HG02623 (cell line): ENCODE measurements at regions not wholly inside any gene's neighbourhood (a gene's known extent, or its start where the extent isn't known, plus 50 kb on each side); places are given as distances from the start of the nearest gene placed in this dataset.
"Not testable (repeated sequence)": the region's sequence is repeated elsewhere in the genome, so short reads cannot be mapped to it uniquely, and the experiment has no call there.

Experiments
- ATAC-seq: cut with Tn5 transposase; IDR thresholded peaks from one replicate; pipeline ENCODE4 v1.9.1; 2021; ENCODE audit warnings: moderate library complexity; ENCODE audit not compliant: unreplicated experiment

DNA sequence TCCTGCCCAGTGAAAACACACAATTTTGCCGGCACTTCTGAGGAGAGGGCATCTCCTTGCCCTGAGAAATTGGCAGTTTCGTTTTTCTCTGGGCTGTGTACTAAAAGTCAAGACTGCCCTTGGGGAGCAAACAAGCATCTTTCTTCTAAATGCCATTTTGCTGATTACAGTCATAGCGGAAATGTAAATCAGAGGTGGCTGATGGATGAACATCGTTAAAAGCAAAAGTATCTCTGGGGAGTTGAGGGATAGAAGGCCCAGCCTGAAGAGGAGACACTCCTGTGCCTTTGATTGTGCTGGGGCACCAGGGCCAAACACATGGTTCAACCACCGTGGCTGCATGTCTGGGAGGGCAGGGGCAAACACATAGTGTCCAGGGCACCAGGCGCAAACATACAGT lies 49.8 kb downstream of the ABCC12 start:
- no peak for ATAC-seq

DNA sequence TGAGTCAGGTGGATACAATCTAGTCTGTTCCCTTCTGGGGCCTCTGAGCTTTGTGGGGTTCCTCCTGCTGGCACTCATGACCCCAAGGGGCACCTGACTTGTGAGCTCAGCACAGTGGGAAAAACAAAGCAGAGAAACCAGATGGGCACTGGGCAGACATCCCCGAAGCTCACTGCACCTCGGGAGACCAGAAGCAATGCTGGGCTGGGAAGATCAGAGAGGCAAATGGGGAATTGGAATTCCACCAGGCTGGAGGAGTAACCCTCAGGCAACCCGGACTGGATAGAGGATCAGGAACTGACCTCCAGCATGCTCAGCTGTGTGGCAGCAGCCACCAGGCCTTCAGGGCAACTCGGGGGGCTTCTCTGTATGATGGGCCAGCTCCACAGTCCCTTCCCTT lies 50.3 kb downstream of the ABCC12 start:
- ATAC-seq: no peak

DNA sequence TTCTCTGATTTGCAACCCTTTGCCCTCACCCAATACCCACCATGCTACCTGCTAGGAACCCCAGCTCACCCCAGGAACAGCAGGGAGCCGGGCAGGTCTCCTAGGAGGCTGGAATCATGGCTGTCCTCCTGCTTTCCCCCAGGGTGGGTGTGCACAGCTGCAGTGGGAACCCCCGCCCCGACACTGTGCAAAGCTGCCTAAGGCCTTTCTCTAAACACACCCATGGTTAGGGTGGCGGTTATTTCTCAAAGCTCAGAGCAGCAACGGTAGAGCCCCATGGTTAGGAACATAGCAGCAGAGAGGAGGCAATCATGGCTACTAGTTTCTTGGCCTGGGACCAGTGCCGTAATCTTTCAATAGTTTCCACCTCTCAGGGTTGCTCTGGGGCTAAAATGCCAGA lies 52.2 kb downstream of the ABCC12 start:
- ATAC-seq: no peak

DNA sequence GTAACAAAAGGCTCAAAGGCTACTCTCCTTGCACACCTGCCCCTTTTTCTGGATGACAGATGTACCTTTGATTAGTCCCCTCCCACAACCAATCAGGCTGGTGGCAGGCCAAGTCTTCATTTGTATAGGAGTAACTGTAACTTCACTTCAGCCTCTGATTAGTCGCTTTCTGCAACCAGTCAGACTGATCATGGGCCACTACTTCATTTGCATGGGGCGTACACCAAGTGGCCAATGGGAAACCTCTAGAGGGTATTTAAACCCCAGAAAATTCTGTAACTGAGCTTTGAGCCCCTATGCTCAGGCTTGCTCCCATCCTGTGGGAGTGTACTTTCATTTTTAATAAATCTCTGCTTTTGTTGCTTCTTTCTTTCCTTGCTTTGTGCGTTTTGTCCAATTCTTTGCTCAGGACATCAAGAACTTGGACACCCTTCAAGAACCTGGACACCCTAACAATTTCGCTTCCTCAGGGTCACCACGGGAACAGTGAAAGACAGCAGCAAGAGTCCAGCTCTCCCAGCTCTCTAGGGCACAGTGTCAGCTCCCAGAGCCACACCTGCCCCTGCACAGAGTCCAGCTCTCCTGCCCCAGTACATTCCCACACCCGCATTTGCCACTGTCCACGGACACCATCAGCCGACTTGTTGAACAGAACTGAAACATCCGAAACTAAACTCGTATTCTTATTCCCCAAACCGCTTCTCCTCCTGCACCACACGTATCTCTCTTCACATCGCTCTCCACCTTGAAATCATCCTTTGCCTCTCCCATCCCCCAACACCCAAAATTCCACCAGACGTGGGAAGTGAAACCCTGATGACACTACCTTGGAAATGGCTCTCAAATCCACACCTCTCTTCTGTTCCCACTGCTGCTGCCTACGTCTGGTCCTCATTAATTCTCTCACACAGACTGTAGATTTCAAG lies 53.4 kb downstream of the ABCC12 start:
- ATAC-seq: no peak

DNA sequence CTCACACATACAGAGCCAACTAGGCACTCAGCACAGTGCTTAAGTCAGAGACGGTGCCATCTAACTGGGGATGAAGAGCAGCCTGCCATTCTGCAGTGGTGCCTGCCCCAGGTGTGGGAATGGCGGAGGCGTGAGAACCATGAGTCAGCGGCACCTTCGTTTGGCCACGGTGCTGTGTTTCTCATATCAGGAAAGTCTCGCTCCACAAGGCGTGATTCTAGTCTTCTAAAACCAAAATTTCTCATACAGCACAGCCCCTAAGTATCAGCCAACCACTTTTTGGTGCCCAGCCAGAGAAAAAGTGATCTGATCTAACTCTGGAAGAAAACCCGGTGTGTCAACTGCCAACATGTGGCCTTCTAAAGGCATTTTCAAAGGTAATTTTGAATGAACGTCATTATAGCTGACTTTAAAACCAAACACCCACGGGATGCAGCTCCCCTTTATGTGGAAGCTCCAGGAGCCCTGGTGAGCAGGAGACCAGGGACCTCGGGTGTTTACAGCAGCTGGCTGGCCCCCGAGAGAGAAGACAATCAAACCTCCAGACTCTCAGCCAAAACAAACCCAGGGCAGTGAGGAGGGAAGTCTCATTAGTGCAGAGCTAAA lies 54.6 kb downstream of the ABCC12 start:
- ATAC-seq: no peak

DNA sequence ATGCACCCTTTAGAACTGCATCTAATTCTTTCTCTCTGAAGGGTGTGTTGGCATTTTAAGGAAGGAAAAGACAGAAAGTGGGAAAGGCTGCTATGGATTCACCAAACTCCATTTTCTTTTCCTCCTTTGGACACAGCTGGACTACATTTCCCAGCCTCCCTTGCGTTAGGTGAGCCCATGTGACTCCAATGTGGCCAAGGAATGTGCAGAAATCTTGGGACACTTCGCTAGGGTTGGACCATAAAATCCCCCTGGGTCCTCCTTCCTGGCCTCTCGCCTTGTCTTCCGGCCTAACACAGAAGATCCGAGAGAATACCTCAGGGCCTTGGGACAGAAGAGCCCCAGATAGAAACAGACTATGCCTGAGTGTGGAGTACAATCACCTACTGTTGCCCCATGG lies 56.3 kb downstream of the ABCC12 start:
- ATAC-seq: no peak

DNA sequence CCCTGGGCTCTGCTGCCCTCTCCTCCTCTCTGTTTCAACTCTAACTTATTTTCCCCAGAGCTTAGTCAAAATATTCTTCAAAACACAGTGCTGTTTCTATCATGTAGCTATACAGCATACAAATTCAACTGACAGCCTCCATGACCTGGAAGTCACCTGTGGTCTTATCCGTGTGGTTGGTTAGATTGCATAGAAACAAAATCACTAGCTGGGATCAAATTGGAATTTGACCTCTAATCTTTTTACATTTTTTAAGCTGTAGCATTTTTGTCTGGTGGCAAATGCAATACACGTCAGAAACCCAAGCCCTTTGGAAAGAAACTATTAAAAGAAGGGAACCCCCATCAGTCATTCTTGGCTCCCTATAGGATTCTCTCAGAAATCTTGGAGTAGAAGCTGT lies 57.3 kb downstream of the ABCC12 start:
- ATAC-seq: no peak

DNA sequence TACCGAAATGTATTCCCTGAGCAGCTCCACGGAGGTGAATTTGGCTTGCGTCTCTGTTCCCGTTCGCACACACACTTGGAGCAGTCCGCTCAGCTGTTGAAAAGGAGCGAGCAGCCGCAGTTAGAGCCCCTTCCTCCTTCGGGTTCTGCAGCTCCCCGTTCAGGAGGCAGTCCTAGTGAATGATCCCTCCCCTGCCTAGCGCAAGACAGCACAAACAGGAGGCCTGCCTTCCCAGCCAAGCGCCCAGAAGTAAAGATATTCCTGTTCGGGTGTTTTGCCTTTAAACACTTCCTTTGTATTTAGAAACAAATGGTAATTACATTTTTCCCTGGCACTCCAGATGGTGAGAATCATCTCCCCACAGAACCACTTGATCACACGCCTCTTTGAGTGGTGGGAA lies 64.7 kb downstream of the ABCC12 start:
- no peak for ATAC-seq

DNA sequence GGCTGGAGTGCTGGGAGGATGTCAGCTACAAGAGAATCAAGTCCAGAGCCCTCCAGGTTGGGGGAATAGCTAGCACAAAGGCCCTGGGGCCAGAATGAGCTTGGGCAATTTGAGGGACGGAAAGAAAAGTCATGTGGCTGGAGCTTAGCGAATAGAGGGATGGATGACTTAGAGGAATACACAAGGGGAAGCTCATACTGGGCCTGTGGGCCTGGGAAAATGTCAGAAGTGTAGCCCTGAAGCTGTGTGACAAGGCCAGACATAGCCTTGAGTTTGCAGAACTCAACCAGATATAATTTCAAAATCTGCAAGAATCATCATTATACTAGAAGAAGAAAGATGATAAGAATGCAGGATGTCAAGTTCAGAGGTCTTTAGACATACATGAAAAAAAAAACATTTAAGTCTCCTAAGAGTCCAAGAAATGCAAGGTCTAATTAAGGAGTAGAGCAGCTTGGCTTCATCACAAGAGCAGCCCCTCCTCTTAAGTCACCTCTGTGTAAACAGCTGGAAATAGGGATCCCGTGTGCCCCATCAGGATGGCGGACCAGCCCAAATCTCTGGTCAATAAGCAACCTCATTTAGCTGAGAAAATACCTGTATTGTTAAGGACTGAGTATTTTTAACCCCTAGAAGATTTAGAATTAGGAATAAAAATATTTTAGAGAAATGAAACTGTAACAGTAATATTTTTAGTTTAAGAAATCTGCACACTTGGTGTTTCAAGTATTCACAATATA lies 66.6 kb downstream of the ABCC12 start:
- ATAC-seq: no peak

DNA sequence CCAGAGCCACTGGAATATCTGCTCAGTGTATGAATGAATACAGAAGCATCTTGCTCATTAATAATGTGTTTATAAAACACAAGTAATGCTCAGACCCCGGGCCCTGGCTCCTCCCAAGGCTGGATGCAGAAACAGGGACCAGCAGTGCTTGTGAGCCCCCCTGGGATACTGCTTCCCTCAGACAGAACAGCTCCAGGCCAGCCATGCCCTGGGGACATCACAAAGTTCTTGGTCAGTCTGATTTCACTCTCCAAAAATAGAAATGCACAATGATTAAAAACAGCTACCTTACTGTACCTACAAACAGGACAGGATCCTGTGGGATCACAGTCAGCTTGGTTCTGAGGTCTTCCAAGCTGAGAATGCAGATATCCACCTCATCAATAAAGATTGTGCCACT lies 68.2 kb downstream of the ABCC12 start:
- ATAC-seq: no peak

DNA sequence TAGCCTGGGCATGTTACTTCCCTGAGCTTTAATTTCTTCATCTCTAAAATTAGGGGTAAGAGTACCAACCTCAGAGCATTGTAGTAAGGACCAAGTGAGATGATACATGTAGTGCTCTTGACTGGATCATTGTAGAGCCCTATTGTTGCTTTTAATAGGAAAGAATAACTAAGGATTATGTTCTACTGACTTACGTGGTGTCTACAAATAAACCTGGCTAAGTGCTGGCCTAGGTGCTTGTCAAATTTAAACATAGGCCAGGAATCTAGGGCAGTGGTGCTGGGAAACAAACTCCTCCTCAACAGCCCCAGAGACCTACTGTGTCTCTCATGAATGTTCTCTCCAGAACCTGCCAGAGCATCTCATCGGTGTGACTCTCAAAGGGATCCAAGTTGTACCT lies 69.4 kb downstream of the ABCC12 start:
- no peak for ATAC-seq

DNA sequence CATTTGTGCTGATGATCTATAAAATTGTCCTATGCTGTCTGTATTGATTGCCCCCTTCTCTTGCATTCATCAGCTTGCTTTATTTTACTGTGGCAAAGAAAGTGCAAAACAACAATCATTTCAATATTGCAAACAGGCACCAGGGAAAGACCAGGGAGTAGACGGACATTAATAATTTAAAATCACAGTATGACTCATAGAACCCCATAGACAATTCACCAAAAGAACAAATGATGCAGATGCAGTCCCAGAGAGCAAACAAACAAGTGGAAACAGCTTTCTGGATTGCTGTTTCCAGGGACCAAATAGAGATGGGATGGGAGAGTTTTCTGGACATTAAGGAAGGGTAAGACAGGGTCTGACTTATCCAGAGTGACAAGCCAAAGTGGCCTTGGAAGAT lies 70.1 kb downstream of the ABCC12 start:
- no peak for ATAC-seq

DNA sequence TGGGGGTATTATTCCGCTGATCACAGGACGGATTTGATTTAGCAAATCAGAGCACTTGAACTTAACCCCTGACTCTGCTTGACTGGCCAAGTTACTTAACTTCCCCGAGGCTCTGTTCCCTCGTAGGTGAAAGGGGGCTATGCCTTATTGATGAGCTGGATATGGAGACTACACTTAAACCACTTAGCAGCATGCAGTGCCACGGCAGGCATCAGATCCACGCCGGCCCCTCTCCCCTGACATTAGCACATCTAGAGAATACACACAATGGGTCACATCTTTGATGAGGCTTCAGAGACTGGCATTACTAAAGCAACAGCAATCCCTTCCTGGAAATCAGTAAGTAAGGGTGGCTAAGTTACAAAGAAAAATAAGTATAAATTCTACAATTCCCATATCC lies 71.0 kb downstream of the ABCC12 start:
- no peak for ATAC-seq

DNA sequence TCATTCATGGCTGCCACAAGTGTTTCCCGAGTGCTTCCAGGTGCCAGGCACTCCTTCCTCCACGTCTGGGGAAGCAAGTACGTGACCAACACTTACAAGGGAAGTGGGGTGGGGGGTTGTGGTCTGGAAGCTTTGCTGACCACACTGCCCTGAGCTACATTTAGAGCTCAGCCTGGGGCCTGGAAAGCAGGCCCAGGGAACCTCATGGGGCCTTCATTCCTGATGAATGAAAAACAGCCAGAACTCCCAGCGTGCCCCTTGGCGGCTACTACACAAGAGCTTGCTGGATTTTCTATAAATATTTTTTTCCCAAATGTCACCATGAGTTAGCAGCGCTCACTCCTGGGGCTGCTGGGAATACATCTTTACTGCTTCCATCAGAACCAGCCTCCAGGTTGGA lies 73.3 kb downstream of the ABCC12 start:
- ATAC-seq: no peak

DNA sequence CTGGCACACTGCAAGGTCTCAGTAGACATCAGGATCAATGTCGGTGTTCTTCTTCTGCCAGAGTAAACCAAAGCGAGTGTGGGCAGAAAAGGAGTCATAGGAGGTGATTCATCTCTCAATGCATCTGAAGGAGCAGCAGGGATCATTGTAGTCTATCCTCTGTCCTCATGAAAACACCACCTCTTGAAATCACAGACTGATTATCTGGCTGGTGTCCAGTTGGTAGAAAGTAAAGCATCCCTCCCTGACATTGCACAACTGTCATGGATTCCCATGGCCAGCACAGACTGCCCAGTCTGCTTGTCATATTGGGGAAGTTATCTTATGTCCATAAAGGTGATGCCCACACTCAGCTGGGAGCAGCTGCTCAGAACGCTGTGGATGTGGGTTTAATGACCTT lies 74.1 kb downstream of the ABCC12 start:
- no peak for ATAC-seq

DNA sequence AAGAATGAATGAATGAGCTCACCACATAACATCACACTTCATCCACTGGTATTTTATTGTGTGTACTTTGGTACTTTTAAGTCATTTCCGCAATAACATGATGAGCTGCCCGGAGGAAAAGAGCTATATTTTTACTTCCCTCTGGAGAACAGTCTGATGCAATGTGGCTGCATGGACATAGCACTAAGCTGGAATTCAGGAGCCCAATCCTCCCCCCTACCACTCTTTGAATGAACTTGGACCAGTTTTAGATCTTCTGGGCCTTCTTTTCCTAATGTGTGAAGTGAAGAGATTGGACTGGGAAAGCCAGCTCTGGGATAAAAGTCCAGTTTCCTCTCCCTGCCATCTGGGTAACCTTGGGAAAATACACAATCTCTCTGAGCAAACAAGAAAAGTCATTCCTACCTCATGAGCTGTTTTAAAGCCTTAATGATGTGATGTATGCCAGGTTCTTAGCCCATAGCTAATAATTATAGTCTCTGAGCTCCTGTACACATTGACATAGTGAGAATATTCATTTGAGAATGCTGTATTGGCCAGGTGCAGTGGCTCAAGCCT lies 79.3 kb downstream of the ABCC12 start:
- no peak for ATAC-seq

DNA sequence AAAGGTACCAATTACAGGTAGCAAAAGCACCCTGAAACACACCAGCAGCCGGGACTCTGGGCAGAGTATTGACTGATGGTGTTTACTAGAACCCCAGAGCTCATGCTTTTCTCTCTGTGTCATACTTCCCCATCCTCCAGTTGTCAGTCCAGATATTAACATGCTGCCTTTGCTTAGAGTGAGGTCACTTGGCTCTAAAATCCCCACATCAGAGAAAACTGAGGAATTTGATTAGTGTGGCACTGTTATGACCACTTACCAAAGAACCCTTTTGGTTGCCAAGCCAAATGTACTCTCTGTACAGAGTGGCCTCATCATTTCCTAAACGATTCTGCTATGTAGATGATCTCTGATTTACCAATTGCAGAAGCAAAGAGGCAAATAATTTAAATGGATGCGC lies 80.4 kb downstream of the ABCC12 start:
- ATAC-seq: no peak

DNA sequence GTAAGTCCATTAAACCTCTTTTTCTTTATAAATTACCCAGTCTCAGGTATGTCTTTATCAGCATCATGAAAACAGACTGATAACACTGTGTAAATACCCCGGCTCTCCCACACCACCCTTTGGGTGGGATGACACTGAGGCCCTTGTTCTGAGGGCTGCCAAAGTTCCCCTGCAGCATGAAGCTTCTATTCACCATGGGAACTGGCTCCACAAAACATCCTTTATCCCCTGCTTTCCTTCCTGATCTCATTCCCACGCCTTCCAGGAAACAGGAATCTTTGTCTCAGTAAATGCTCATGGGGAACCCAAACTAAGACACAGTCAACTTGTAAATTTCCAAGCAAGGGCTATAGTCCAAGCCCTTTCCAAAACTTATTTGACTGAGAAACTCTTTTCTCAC lies 88.4 kb downstream of the ABCC12 start:
- no peak for ATAC-seq

DNA sequence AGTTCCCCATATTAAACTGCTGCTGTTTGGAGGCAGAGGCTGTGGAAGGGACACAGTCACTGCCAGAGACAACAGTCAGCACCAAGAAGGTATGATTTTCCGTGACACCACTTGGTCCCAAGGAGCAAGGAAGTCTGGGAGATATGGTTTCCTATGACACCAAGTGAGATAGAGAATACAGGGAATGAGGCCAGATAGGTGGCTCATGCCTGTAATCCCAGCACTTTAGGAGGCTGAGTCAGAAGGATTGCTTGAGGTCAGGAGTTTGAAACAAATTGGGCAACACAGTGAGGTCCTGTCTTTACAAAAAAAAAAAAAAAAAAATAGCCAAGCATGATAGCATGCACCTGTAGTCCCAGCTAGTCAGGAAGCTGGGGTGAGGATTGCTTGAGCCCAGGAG lies 90.8 kb downstream of the ABCC12 start:
- ATAC-seq: no peak

DNA sequence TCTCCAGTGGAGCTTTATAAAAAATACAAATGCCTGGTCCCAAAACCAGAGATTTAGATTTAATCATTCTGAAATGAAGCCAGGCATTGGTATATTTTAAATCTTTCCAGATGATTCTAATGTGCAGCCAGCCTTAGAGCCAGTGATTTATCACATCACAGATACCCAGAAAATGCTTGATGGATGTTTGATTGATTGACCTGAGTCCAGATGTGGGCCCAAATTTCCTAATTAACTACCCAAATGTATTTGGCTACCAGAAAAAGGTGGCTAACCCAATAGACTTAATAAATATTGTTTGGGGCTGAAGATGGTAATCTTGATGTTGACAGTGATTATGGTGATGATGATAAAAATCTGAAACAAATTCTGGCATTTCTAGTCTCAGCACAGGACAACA lies 93.1 kb downstream of the ABCC12 start:
- no peak for ATAC-seq

DNA sequence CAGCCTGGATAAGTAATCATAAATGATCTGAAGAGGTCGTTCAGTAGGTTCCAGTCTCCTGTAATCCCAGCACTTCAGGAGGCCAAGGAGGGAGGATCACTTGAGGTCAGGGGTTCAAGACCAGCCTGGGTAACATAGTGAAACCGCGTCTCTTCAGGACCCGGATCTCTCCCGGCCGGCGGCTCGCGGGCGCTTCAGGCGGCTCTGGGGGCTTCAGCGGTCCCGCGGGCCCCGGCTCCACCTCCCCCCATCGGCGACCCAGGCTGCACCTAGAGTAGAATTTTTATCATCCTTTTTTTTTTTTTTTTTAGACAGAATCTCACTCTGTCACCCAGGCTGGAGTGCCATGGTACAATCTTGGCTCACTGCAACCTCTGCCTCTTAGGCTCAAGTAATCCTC lies 95.9 kb downstream of the ABCC12 start:
- no peak for ATAC-seq

DNA sequence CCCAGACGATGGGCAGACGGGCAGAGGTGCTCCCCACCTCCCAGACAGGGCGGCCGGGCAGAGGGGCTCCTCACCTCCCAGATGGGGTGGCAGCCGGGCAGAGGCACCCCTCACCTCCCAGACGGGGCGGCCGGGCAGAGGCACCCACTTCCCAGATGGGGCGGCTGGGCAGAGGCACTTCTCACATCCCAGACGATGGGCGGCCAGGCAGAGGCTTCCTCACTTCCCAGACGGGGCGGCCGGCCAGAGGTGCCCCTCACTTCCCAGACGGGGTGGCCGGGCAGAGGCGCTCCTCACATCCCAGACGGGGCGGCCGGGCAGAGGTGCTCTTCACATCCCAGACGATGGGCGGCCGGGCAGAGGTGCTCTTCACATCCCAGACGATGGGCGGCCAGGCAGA lies 96.6 kb downstream of the ABCC12 start:
- not testable (repeated sequence) for ATAC-seq
